B cell (primary cell): ENCODE measurements at regions not wholly inside any gene's neighbourhood (a gene's known extent, or its start where the extent isn't known, plus 50 kb on each side); places are given as distances from the start of the nearest gene placed in this dataset.

Experiments used
- ATAC-seq: fragments of 200-7000 bp; cut with Tn5 transposase; one replicate; pipeline ENCODE4 v1.10.0; 2021; ENCODE audit warnings: low read depth, mild to moderate bottlenecking, moderate number of reproducible peaks, moderate library complexity
- CTCF ChIA-PET: fragments of 350-600 bp; sonication (Branson Sonifier 250); formaldehyde crosslinking; loops from one replicate; lab custom pipeline; 2021; ENCODE audit warnings: antibody characterized with exemption, inconsistent platforms; lab: Charles Lee
- POLR2A ChIA-PET: fragments of 350-600 bp; sonication (Branson Sonifier 250); formaldehyde crosslinking; loops from one replicate; lab custom pipeline; 2021; ENCODE audit warnings: antibody characterized with exemption; lab: Charles Lee
- DNase-seq: peaks from one replicate; pipeline ENCODE4 v3.0.0; 2013
- H2AFZ ChIP-seq: 2 replicates; pipeline ENCODE4 v1.6.1; 2012; ENCODE audit warnings: mild to moderate bottlenecking, low read depth, low read length; ENCODE audit not compliant: insufficient read depth, poor library complexity, severe bottlenecking
- H3K27ac ChIP-seq, 2 donors: 1 replicate in 1 of 2; 2 replicates in 1 of 2; pipeline ENCODE4 v1.5.1; 2012 to 2013; ENCODE audit warnings: low read length in 2 of 2, mild to moderate bottlenecking in 2 of 2, moderate library complexity in 1 of 2
- H3K27me3 ChIP-seq, 4 experiments: fragments of 200-600 bp in 1 of 4; sonication (generic) in 1 of 4; replicated peaks in 1 of 4; 1 replicate in 2 of 4; 2 replicates in 2 of 4; pipeline versions ENCODE4 v1.6.1 to v1.7.0; 2013 to 2016; ENCODE audit warnings: low read length in 3 of 4, mild to moderate bottlenecking in 2 of 4, mixed read lengths in 1 of 4, moderate library complexity in 1 of 4; ENCODE audit not compliant: insufficient read depth in 4 of 4, control insufficient read depth in 3 of 4; ENCODE audit errors: control extremely low read depth in 1 of 4
- H3K36me3 ChIP-seq, 2 experiments: replicated peaks in 1 of 2; 1 replicate in 1 of 2; 2 replicates in 1 of 2; pipeline versions ENCODE4 v1.6.1 to v1.7.1; 2013; ENCODE audit warnings: low read length in 1 of 2; ENCODE audit not compliant: insufficient read depth in 2 of 2, control insufficient read depth in 1 of 2; ENCODE audit errors: control extremely low read depth in 1 of 2, extremely low read depth in 1 of 2
- H3K4me1 ChIP-seq, 2 donors: fragments of 200-600 bp in 1 of 2; sonication (generic) in 1 of 2; 1 replicate in 1 of 2; 2 replicates in 1 of 2; pipeline versions ENCODE4 v1.5.1 to v1.6.1; 2013 to 2017; ENCODE audit warnings: low read length in 2 of 2; ENCODE audit not compliant: control insufficient read depth in 2 of 2, insufficient read depth in 2 of 2
- H3K4me2 ChIP-seq: replicated peaks from 2 replicates; pipeline ENCODE3; 2012; ENCODE audit warnings: mild to moderate bottlenecking, low read depth, low read length; ENCODE audit not compliant: poor library complexity, severe bottlenecking
- H3K4me3 ChIP-seq, 5 experiments: fragments of 200-600 bp in 1 of 5; sonication (generic) in 1 of 5; 1 replicate in 3 of 5; 2 replicates in 2 of 5; pipeline versions ENCODE4 v1.5.1 to v1.7.0; 2011 to 2016; ENCODE audit warnings: low read length in 4 of 5, mild to moderate bottlenecking in 4 of 5, low read depth in 2 of 5, control low read depth in 1 of 5, moderate library complexity in 1 of 5; ENCODE audit not compliant: insufficient read depth in 1 of 5; ENCODE audit errors: control extremely low read depth in 1 of 5, extremely low read depth in 1 of 5
- H3K79me2 ChIP-seq: fragments of 200-600 bp; sonication (generic); one replicate; pipeline ENCODE4 v1.6.0; 2016; ENCODE audit warnings: low read length; ENCODE audit not compliant: control insufficient read depth, insufficient read depth
- H3K9ac ChIP-seq: fragments of 200-600 bp; sonication (generic); 2 replicates; pipeline ENCODE4 v1.6.1; 2017; ENCODE audit warnings: mild to moderate bottlenecking, low read length, moderate library complexity
- H3K9me3 ChIP-seq, 3 donors: one replicate each; pipeline versions ENCODE4 v1.6.1 to v1.7.1; 2013; ENCODE audit warnings: low read length in 2 of 3; ENCODE audit not compliant: control insufficient read depth in 2 of 3, insufficient read depth in 1 of 3; ENCODE audit errors: control extremely low read depth in 1 of 3
- H4K20me1 ChIP-seq: 2 replicates; pipeline ENCODE4 v1.6.0; 2012; ENCODE audit warnings: mild to moderate bottlenecking, low read length; ENCODE audit not compliant: insufficient read depth, control insufficient read depth, poor library complexity, severe bottlenecking
- H3K27ac Mint-ChIP-seq: one replicate; pipeline ENCODE4 v1.8.0; 2021; ENCODE audit warnings: mixed read lengths
- H3K27me3 Mint-ChIP-seq: one replicate; pipeline ENCODE4 v1.8.0; 2021; ENCODE audit warnings: mixed read lengths
- H3K4me1 Mint-ChIP-seq: one replicate; pipeline ENCODE4 v1.8.0; 2021; ENCODE audit warnings: mixed read lengths
- H3K4me3 Mint-ChIP-seq: one replicate; pipeline ENCODE4 v1.8.0; 2021; ENCODE audit warnings: mixed read lengths
- H3K9me3 Mint-ChIP-seq: one replicate; pipeline ENCODE4 v1.8.0; 2022; ENCODE audit warnings: mixed read lengths; ENCODE audit not compliant: insufficient read depth
- EZH2 ChIP-seq: IDR thresholded peaks from 2 replicates; pipeline ENCODE4 v1.6.1; 2012; ENCODE audit warnings: borderline replicate concordance, low read depth, mild to moderate bottlenecking, moderate library complexity, low read length; ENCODE audit not compliant: insufficient read depth, poor library complexity, severe bottlenecking
- WGBS: methylation state at CpG from one replicate; pipeline ENCODE4 v1.1.5; 2013; ENCODE audit warnings: missing lambda C conversion rate; ENCODE audit not compliant: insufficient coverage; 5-methylcytosine and 5-hydroxymethylcytosine counted together
- intact Hi-C: fragments of 100-400 bp; cut with micrococcal nuclease; formaldehyde crosslinking; loops from one replicate; pipeline ENCODE4 v1.10.0; 2022
- TF ChIP-seq, protein P1 (sequence below): fragments of 200-600 bp; IDR thresholded peaks from one replicate; pipeline ENCODE4 v1.8.0; 2022; ENCODE audit warnings: antibody characterized with exemption, mild to moderate bottlenecking

DNA sequence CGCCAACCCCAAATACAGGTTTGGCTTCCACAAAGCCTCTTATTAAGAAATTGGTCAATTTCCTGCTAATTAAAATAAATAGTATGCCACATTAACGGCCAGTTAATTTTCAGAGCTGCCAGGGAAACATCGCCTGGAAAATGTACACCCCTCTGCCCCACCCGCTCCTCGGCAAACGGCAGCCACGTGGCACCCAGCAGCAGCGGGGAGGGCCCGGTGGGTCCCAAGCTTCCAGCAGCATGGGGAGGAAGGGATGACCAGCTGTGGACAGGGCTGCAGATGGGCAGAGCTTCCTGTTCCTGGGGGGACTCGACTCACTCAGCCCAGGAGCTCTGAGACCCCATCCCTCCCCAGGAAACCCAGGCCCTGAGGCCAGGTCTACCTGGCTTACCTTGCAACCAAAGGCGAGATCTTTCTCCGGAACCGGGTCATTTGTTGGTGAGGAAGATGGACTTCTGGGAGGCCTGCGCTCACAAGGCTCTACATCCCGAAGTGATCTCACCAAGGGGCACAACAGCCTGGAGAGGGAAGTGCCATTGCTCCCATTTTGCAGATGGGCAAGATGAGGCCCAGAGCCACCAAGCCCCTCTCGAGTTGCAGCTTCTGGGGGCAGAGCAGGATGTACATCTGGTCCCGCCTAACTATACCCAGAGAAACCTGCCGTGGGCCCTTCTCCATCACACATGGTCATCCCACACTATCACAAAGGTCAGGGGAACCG, 68.3 kb downstream of the IGLL1 start:
- H3K4me3 ChIP-seq, result no peak overlapping the region
- no peak overlapping the region for H3K27ac ChIP-seq
- DNase-seq (no peak), ATAC-seq (no peak)
- intact Hi-C loops, result no loop called here
- Mint-ChIP-seq H3K4me3 (no peak overlapping the region), H3K9me3 (no peaks in the 10 kb centered on the region), H3K27ac (no peak overlapping the region), H3K27me3 (peaks cover 8% of the 10 kb centered on the region), H3K4me1 (no peaks in the 10 kb centered on the region)
- H4K20me1 ChIP-seq, result no peaks in the 10 kb centered on the region
- H2AFZ ChIP-seq, result no peak overlapping the region
- WGBS, result 69% methylated on average over 9 of the region's 19 CpGs
- no peaks in the 10 kb centered on the region for H3K9me3 ChIP-seq
- H3K27me3 ChIP-seq, result peaks cover 0 to 3% (median 0%) of the 10 kb centered on the region in 4 experiments
- H3K4me1 ChIP-seq, result no peaks in the 10 kb centered on the region
- no peak overlapping the region for H3K4me2 ChIP-seq
- TF ChIP-seq, protein P1, sequence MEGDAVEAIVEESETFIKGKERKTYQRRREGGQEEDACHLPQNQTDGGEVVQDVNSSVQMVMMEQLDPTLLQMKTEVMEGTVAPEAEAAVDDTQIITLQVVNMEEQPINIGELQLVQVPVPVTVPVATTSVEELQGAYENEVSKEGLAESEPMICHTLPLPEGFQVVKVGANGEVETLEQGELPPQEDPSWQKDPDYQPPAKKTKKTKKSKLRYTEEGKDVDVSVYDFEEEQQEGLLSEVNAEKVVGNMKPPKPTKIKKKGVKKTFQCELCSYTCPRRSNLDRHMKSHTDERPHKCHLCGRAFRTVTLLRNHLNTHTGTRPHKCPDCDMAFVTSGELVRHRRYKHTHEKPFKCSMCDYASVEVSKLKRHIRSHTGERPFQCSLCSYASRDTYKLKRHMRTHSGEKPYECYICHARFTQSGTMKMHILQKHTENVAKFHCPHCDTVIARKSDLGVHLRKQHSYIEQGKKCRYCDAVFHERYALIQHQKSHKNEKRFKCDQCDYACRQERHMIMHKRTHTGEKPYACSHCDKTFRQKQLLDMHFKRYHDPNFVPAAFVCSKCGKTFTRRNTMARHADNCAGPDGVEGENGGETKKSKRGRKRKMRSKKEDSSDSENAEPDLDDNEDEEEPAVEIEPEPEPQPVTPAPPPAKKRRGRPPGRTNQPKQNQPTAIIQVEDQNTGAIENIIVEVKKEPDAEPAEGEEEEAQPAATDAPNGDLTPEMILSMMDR, result no peak
- no peak for TF ChIP-seq EZH2
- POLR2A ChIA-PET, result no interaction called here
- H3K9ac ChIP-seq, result no peak overlapping the region
- CTCF ChIA-PET, result no interaction called here
- H3K36me3 ChIP-seq, result no peaks in the 10 kb centered on the region
- no peaks in the 10 kb centered on the region for H3K79me2 ChIP-seq

DNA sequence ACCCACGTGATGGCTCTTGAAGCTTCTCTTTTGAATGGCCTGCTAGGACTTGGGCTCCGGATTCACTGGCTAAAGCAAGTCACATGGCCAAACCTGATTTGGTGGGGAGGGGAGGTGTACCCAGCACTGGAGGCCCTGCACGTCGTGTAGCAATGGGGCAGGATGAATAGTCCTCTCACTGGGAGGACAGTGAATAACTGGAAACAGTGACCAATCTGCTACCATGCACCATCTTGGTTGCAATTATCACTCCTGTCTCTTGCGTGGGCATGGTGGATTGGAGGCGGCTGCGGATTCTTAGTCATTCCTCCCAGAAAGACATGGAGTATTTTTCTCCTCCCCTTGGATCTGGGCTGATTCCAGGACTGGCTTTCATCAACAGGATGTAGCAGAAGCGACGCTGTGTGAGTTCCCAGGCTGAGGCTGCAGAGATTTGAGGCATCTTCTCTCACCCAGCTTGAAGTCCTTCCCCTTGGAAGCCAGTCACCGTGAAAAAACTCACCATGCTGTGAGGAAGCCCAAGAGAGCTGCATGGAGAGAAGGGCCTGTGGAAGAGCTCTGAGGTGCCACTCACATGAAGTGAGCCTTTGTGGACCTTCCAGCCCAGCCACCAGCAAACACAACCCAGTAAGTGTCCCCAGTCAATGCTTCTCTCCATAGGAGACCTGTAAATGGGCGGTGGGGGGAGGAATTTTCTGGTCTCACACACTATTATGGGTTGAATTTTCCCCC, 70.4 kb downstream of the IGLL1 start:
- TF ChIP-seq, protein P1, result no peak
- TF ChIP-seq EZH2, result no peak
- Mint-ChIP-seq H3K4me1 (peaks cover 1% of the 10 kb centered on the region), H3K27me3 (peaks cover 10% of the 10 kb centered on the region), H3K27ac (no peak overlapping the region), H3K9me3 (no peaks in the 10 kb centered on the region), H3K4me3 (no peak overlapping the region)
- peaks cover 1 to 2% of the 10 kb centered on the region in 2 donors for H3K4me1 ChIP-seq
- H3K27ac ChIP-seq, result no peak overlapping the region
- H3K9ac ChIP-seq, result no peak overlapping the region
- ChIA-PET CTCF (no interaction called here), POLR2A (no interaction called here)
- intact Hi-C loops, result no loop called here
- no peaks in the 10 kb centered on the region for H3K79me2 ChIP-seq
- H3K4me2 ChIP-seq, result no peak overlapping the region
- H3K9me3 ChIP-seq, result no peaks in the 10 kb centered on the region
- ATAC-seq (no peak), DNase-seq (no peak)
- no peaks in the 10 kb centered on the region for H3K27me3 ChIP-seq
- H4K20me1 ChIP-seq, result no peaks in the 10 kb centered on the region
- H3K36me3 ChIP-seq, result no peaks in the 10 kb centered on the region
- no peak overlapping the region for H3K4me3 ChIP-seq
- 94% methylated on average over 10 of the region's 11 CpGs for WGBS
- H2AFZ ChIP-seq, result no peak overlapping the region
